Stimulated activated effector memory CD8-positive, alpha-beta T cell treated with anti-CD3 and anti-CD28 coated beads, Interleukin-12 subunit alpha, Interleukin-12 subunit beta, amount 100 ng/mL, for 72 hours (primary cell): ENCODE measurements at regions not wholly inside any gene's neighbourhood (a gene's known extent, or its start where the extent isn't known, plus 50 kb on each side); places are given as distances from the start of the nearest gene placed in this dataset.
"Not testable (repeated sequence)": the region's sequence is repeated elsewhere in the genome, so short reads cannot be mapped to it uniquely, and the experiment has no call there.

Experiments
- ATAC-seq: fragments of 150-1000 bp; cut with Tn5 transposase; 2 replicates; pipeline ENCODE4 v1.10.0; 2021
- DNase-seq, 2 donors: peaks; one replicate each; pipeline ENCODE4 v3.0.0; 2021 to 2022; ENCODE audit warnings: low spot score in 2 of 2
- H3K27ac Mint-ChIP-seq: one replicate; pipeline ENCODE4 v1.8.0; 2022; ENCODE audit warnings: mild to moderate bottlenecking, mixed read lengths
- H3K36me3 Mint-ChIP-seq: one replicate; pipeline ENCODE4 v1.8.0; 2022; ENCODE audit warnings: mild to moderate bottlenecking, mixed read lengths
- H3K4me1 Mint-ChIP-seq: one replicate; pipeline ENCODE4 v1.8.0; 2022; ENCODE audit warnings: mixed read lengths
- H3K4me3 Mint-ChIP-seq: one replicate; pipeline ENCODE4 v1.8.0; 2022; ENCODE audit warnings: mild to moderate bottlenecking, mixed read lengths
- H3K9me3 Mint-ChIP-seq: one replicate; pipeline ENCODE4 v1.8.0; 2022; ENCODE audit warnings: mixed read lengths

- ATAC-seq (no peak), DNase-seq (no peak)
- no peaks in the 10 kb centered on the region for H3K4me1 Mint-ChIP-seq
- no peak overlapping the region for H3K4me3 Mint-ChIP-seq
- H3K36me3 Mint-ChIP-seq, result no peaks in the 10 kb centered on the region
- H3K27ac Mint-ChIP-seq, result no peak overlapping the region
- H3K9me3 Mint-ChIP-seq, result no peaks in the 10 kb centered on the region
Measured at GRCh38 chr9:135350003-135350315, 129.6 kb upstream of the PPP1R26 start.

GRCh38 chr9:135353935-135354334, 125.6 kb upstream of the PPP1R26 start:
- Mint-ChIP-seq H3K4me1 (no peaks in the 10 kb centered on the region), H3K9me3 (no peaks in the 10 kb centered on the region), H3K36me3 (no peaks in the 10 kb centered on the region), H3K4me3 (no peak overlapping the region), H3K27ac (no peak overlapping the region)
- ATAC-seq, result no peak
- no peak for DNase-seq

GRCh38 chr9:135355521-135356011, 124.0 kb upstream of the PPP1R26 start:
- no peaks in the 10 kb centered on the region for H3K36me3 Mint-ChIP-seq
- DNase-seq, result no peak
- no peak overlapping the region for H3K27ac Mint-ChIP-seq
- no peak for ATAC-seq
- H3K4me3 Mint-ChIP-seq, result no peak overlapping the region
- H3K9me3 Mint-ChIP-seq, result no peaks in the 10 kb centered on the region
- H3K4me1 Mint-ChIP-seq, result no peaks in the 10 kb centered on the region

- H3K4me1 Mint-ChIP-seq, result no peaks in the 10 kb centered on the region
- H3K4me3 Mint-ChIP-seq, result no peak overlapping the region
- no peak for ATAC-seq
- DNase-seq, result no peak
- no peak overlapping the region for H3K27ac Mint-ChIP-seq
- H3K36me3 Mint-ChIP-seq, result no peaks in the 10 kb centered on the region
- no peaks in the 10 kb centered on the region for H3K9me3 Mint-ChIP-seq
Measured at GRCh38 chr9:135356021-135356420, 123.6 kb upstream of the PPP1R26 start.

GRCh38 chr9:135356796-135357195, 122.8 kb upstream of the PPP1R26 start:
- Mint-ChIP-seq H3K27ac (no peak overlapping the region), H3K4me3 (no peak overlapping the region), H3K9me3 (no peaks in the 10 kb centered on the region), H3K4me1 (no peaks in the 10 kb centered on the region), H3K36me3 (no peaks in the 10 kb centered on the region)
- ATAC-seq (no peak), DNase-seq (no peak)

GRCh38 chr9:135357863-135358551, 121.6 kb upstream of the PPP1R26 start:
- Mint-ChIP-seq H3K9me3 (peaks cover 2% of the 10 kb centered on the region), H3K36me3 (no peaks in the 10 kb centered on the region), H3K4me3 (no peak overlapping the region), H3K4me1 (no peaks in the 10 kb centered on the region), H3K27ac (no peak overlapping the region)
- ATAC-seq (no peak), DNase-seq (no peak)

GRCh38 chr9:135358552-135358940, 121.0 kb upstream of the PPP1R26 start:
- Mint-ChIP-seq H3K4me3 (no peak overlapping the region), H3K36me3 (no peaks in the 10 kb centered on the region), H3K27ac (no peak overlapping the region), H3K4me1 (no peaks in the 10 kb centered on the region), H3K9me3 (peaks cover 3% of the 10 kb centered on the region)
- no peak for DNase-seq
- no peak for ATAC-seq

- Mint-ChIP-seq H3K9me3 (peaks cover 3% of the 10 kb centered on the region), H3K36me3 (no peaks in the 10 kb centered on the region), H3K4me1 (no peaks in the 10 kb centered on the region), H3K27ac (no peak overlapping the region), H3K4me3 (no peak overlapping the region)
- DNase-seq (no peak), ATAC-seq (no peak)
Measured at GRCh38 chr9:135359764-135360163, 119.8 kb upstream of the PPP1R26 start.

- no peaks in the 10 kb centered on the region for H3K4me1 Mint-ChIP-seq
- H3K27ac Mint-ChIP-seq, result no peak overlapping the region
- H3K36me3 Mint-ChIP-seq, result no peaks in the 10 kb centered on the region
- ATAC-seq, result no peak
- no peak for DNase-seq
- H3K4me3 Mint-ChIP-seq, result no peak overlapping the region
- H3K9me3 Mint-ChIP-seq, result peaks cover 3% of the 10 kb centered on the region
Measured at GRCh38 chr9:135360617-135361016, 119.0 kb upstream of the PPP1R26 start.

GRCh38 chr9:135361668-135362067, 117.9 kb upstream of the PPP1R26 start:
- not testable (repeated sequence) for ATAC-seq, DNase-seq, H3K4me3 Mint-ChIP-seq, H3K36me3 Mint-ChIP-seq, H3K27ac Mint-ChIP-seq, H3K9me3 Mint-ChIP-seq, H3K4me1 Mint-ChIP-seq

GRCh38 chr9:135363596-135363995, 116.0 kb upstream of the PPP1R26 start:
- Mint-ChIP-seq H3K9me3 (peaks cover 3% of the 10 kb centered on the region), H3K27ac (no peak overlapping the region), H3K36me3 (no peaks in the 10 kb centered on the region), H3K4me1 (no peaks in the 10 kb centered on the region), H3K4me3 (no peak overlapping the region)
- no peak for ATAC-seq
- no peak for DNase-seq

- Mint-ChIP-seq H3K36me3 (no peaks in the 10 kb centered on the region), H3K27ac (no peak overlapping the region), H3K4me3 (no peak overlapping the region), H3K9me3 (peaks cover 3% of the 10 kb centered on the region), H3K4me1 (no peaks in the 10 kb centered on the region)
- ATAC-seq (peak; percentile 8), DNase-seq (no peak)
Measured at GRCh38 chr9:135365013-135365768, 114.4 kb upstream of the PPP1R26 start.

GRCh38 chr9:135366104-135366503, 113.5 kb upstream of the PPP1R26 start:
- no peak overlapping the region for H3K4me3 Mint-ChIP-seq
- H3K36me3 Mint-ChIP-seq, result no peaks in the 10 kb centered on the region
- H3K27ac Mint-ChIP-seq, result no peak overlapping the region
- no peaks in the 10 kb centered on the region for H3K4me1 Mint-ChIP-seq
- peaks cover 3% of the 10 kb centered on the region for H3K9me3 Mint-ChIP-seq
- DNase-seq, result no peak
- ATAC-seq, result no peak

- Mint-ChIP-seq H3K36me3 (no peaks in the 10 kb centered on the region), H3K4me3 (no peak overlapping the region), H3K4me1 (no peaks in the 10 kb centered on the region), H3K9me3 (no peaks in the 10 kb centered on the region), H3K27ac (no peak overlapping the region)
- DNase-seq, result no peak
- ATAC-seq, result no peak
Measured at GRCh38 chr9:135369412-135369990, 110.1 kb upstream of the PPP1R26 start.

GRCh38 chr9:135370411-135371375, 108.9 kb upstream of the PPP1R26 start:
- Mint-ChIP-seq H3K9me3 (no peaks in the 10 kb centered on the region), H3K4me3 (no peak overlapping the region), H3K4me1 (no peaks in the 10 kb centered on the region), H3K27ac (no peak overlapping the region), H3K36me3 (no peaks in the 10 kb centered on the region)
- no peak for DNase-seq
- ATAC-seq, result no peak
